OCI-LY7 (cell line): ENCODE measurements at regions not wholly inside any gene's neighbourhood (a gene's known extent, or its start where the extent isn't known, plus 50 kb on each side); places are given as distances from the start of the nearest gene placed in this dataset.
A peak's percentile ranks its signal among the peaks of the same experiment; 100 is the strongest.
"Not testable (repeated sequence)": the region's sequence is repeated elsewhere in the genome, so short reads cannot be mapped to it uniquely, and the experiment has no call there.

Source experiments
- BruUV-seq: library from RNA; stranded (reverse); fragments of 400-500 nt; replicated peaks from 2 replicates; lab custom pipeline; 2021; lab: Mats Ljungman, UMichigan
- CTCF ChIA-PET: fragments of 300-600 bp; sonication (Branson Sonifier 250); formaldehyde crosslinking; loops from one replicate; lab custom pipeline; 2022; ENCODE audit warnings: antibody characterized with exemption; ENCODE audit not compliant: unreplicated experiment; lab: Charles Lee
- POLR2A ChIA-PET: fragments of 300-600 bp; sonication (Branson Sonifier 250); formaldehyde crosslinking; loops from one replicate; lab custom pipeline; 2022; ENCODE audit warnings: antibody characterized with exemption; lab: Charles Lee
- DNase-seq: peaks from one replicate; pipeline ENCODE4 v3.0.0-alpha.2; 2015; ENCODE audit warnings: low spot score
- H2AFZ ChIP-seq: fragments of 200-600 bp; sonication (generic), shearing (Covaris generic); 2 replicates; pipeline ENCODE4 v1.6.1; 2014; ENCODE audit warnings: mild to moderate bottlenecking, antibody characterized with exemption, low read length, moderate library complexity
- H3K27ac ChIP-seq: fragments of 200-600 bp; sonication (generic); 2 replicates; pipeline ENCODE4 v1.5.1; 2014; ENCODE audit warnings: mixed run types, low read depth, mild to moderate bottlenecking, moderate library complexity, low read length, inconsistent platforms; ENCODE audit not compliant: poor library complexity, severe bottlenecking
- H3K36me3 ChIP-seq: fragments of 200-600 bp; sonication (generic); 2 replicates; pipeline ENCODE4 v1.6.1; 2014; ENCODE audit warnings: mild to moderate bottlenecking, antibody characterized with exemption, low read length, moderate library complexity, mixed read lengths; ENCODE audit not compliant: insufficient read depth
- H3K4me1 ChIP-seq: fragments of 200-600 bp; sonication (generic); 2 replicates; pipeline ENCODE4 v1.5.1; 2014; ENCODE audit warnings: mild to moderate bottlenecking, low read length; ENCODE audit not compliant: insufficient read depth, poor library complexity, severe bottlenecking
- H3K4me2 ChIP-seq: fragments of 200-600 bp; sonication (generic); 2 replicates; pipeline ENCODE4 v1.6.1; 2014; ENCODE audit warnings: mild to moderate bottlenecking, low read length
- H3K4me3 ChIP-seq: fragments of 200-600 bp; sonication (generic); 2 replicates; pipeline ENCODE4 v1.5.1; 2014; ENCODE audit warnings: mild to moderate bottlenecking, low read depth, low read length; ENCODE audit not compliant: poor library complexity, severe bottlenecking
- H3K79me2 ChIP-seq: fragments of 200-600 bp; sonication (generic); 2 replicates; pipeline ENCODE4 v1.6.1; 2016; ENCODE audit warnings: low read depth, mild to moderate bottlenecking, low read length, moderate library complexity, mixed read lengths; ENCODE audit not compliant: insufficient read depth
- H3K9me2 ChIP-seq: fragments of 200-600 bp; sonication (generic); 2 replicates; pipeline ENCODE4 v1.6.1; 2016; ENCODE audit warnings: mild to moderate bottlenecking, low read length, mixed read lengths; ENCODE audit not compliant: insufficient read depth
- H3K9me3 ChIP-seq: fragments of 200-600 bp; sonication (generic); 2 replicates; pipeline ENCODE4 v1.6.1; 2014; ENCODE audit warnings: mild to moderate bottlenecking, mixed run types, low read length, mixed read lengths
- H4K20me1 ChIP-seq: fragments of 200-600 bp; sonication (generic); 2 replicates; pipeline ENCODE4 v1.6.1; 2014; ENCODE audit warnings: mild to moderate bottlenecking, antibody characterized with exemption, low read length, moderate library complexity, mixed read lengths; ENCODE audit not compliant: insufficient read depth
- CTCF ChIP-seq: fragments of 200-600 bp; sonication (generic); conservative IDR thresholded peaks from 2 replicates; pipeline ENCODE4 v1.5.1; 2014; ENCODE audit warnings: mild to moderate bottlenecking, antibody characterized with exemption, low read length, moderate library complexity, mixed read lengths
- EZH2phosphoT487 ChIP-seq: fragments of 200-600 bp; sonication (generic); IDR thresholded peaks from 2 replicates; pipeline ENCODE4 v1.6.1; 2018; ENCODE audit warnings: low read depth, borderline replicate concordance, mild to moderate bottlenecking, mixed run types, antibody characterized with exemption, low read length, moderate library complexity, mixed read lengths
- intact Hi-C: fragments of 100-400 bp; cut with micrococcal nuclease; formaldehyde crosslinking; loops from one replicate; pipeline ENCODE4 v1.10.0; 2022; ENCODE audit not compliant: unreplicated experiment

DNA sequence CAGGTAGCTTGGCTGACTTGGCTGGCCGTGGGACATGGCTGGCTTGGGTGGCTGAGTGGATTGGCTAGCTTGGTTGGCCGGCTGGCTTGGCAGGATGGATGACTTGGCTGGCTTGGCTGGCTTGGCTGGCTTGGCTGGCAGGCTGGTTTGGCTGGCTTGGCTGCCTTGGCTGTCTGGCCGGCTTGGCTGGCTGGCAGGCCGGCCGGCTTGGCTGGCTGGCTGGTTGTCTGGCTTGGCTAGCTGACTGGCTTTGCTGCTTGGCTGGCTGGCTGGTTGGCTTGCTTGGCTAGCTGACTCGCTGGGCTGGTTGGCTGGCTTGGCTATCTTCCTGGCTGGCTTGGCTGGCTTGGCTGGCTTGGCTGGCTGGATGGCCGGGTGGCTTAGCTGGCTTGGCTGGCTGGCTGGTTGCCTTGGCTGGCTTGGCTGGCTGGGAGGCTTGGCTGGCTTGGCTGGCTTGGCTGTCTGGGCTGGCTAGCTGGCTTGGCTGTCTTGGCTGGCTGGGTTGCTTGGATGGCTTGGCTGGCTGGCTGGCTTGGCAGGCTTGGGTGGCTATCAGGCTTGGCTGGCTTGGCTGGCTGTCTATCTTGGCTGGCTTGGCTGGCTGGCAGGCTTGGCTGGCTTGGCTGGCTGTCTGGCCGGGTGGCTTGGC lies 129.7 kb upstream of the FAM72C start:
- Histone ChIP-seq H3K79me2 (no peaks in the 10 kb centered on the region), H3K4me3 (no peak overlapping the region), H4K20me1 (no peaks in the 10 kb centered on the region), H3K4me2 (no peak overlapping the region), H3K9me3 (no peaks in the 10 kb centered on the region), H3K36me3 (no peaks in the 10 kb centered on the region), H3K4me1 (no peaks in the 10 kb centered on the region), H2AFZ (no peak overlapping the region), H3K9me2 (no peaks in the 10 kb centered on the region), H3K27ac (no peak overlapping the region)
- no TSS peak for BruUV-seq
- intact Hi-C loops, result no loop called here
- no peak for DNase-seq
- ChIA-PET POLR2A (no interaction called here), CTCF (no interaction called here)
- TF ChIP-seq CTCF, result no peak
- no peak for TF ChIP-seq EZH2phosphoT487

- BruUV-seq, H4K20me1 ChIP-seq, H3K9me2 ChIP-seq, H3K9me3 ChIP-seq, intact Hi-C loops, H3K79me2 ChIP-seq, POLR2A ChIA-PET, H3K36me3 ChIP-seq, H2AFZ ChIP-seq, H3K4me1 ChIP-seq, H3K27ac ChIP-seq, CTCF ChIA-PET: not testable (repeated sequence)
- H3K4me3 ChIP-seq, result peak overlapping the region; percentile 68
- H3K4me2 ChIP-seq, result peak overlapping the region; percentile 51
- peak; percentile 38 for DNase-seq
These were observed 105.5 kb upstream of the FAM72C start for GRCh38 chr1:144077167-144077841.

DNA sequence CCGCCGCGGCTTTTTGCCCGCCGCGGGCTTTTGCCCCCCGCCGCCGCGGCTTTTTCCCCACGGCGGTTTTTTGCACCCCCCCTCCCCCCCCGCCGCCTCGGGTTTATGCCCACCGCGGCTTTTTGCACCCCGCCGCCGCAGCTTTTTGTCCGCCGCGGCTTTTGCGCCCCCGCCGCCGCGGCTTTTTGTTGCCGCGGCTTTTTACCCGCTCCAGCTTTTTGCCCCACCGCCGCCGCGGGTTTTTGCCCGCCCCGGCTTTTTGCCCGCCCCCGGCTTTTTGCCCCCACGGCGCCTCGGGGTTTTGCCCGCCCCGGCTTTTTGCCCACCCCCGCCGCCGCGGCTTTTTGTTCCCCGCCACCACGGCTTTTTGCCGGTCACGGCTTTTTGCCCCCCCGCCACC lies 104.9 kb upstream of the FAM72C start:
- H2AFZ ChIP-seq, H3K4me3 ChIP-seq, intact Hi-C loops, POLR2A ChIA-PET, H4K20me1 ChIP-seq, H3K79me2 ChIP-seq, H3K27ac ChIP-seq, H3K36me3 ChIP-seq, DNase-seq, H3K4me2 ChIP-seq, H3K4me1 ChIP-seq, CTCF ChIA-PET, BruUV-seq, H3K9me2 ChIP-seq, H3K9me3 ChIP-seq: not testable (repeated sequence)

DNA sequence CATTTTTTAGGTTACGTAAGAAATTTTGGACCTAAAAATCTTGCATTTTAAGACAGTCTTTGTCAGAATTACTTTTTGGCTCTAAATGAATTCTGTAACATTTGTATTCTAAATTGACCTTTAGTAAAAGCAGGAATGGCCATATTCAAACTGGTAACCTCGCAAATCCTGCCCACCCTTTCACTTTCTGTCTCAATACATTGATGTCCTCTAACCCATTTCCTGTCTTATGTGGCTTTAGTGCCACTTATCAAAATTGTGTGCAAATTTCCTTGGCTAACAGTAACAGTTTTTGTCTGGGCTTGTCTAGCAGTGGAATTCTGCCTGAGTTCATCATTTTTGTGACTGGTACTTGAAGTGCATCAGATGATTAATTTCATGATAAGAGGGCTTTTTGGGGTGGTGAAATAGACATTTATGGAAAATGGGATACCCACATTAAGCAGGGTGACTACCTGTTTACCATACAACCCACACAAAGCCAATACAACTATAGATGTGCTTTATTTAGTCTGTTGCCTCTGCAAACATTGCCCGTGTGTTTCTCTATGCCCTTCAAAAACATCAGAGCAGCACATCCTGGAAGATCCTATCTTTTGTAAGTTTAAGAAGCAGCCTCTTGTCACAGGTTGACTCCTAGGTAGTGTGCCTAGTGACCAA lies 98.7 kb upstream of the FAM72C start:
- CTCF ChIA-PET, H4K20me1 ChIP-seq, H3K4me2 ChIP-seq, H2AFZ ChIP-seq, POLR2A ChIA-PET, H3K79me2 ChIP-seq, DNase-seq, H3K4me1 ChIP-seq, H3K27ac ChIP-seq, H3K36me3 ChIP-seq, H3K9me3 ChIP-seq, H3K9me2 ChIP-seq, H3K4me3 ChIP-seq, intact Hi-C loops, BruUV-seq: not testable (repeated sequence)

- POLR2A ChIA-PET, H3K36me3 ChIP-seq, H3K9me3 ChIP-seq, H3K9me2 ChIP-seq, H4K20me1 ChIP-seq, H3K4me2 ChIP-seq, intact Hi-C loops, CTCF ChIA-PET, H3K27ac ChIP-seq, DNase-seq, H2AFZ ChIP-seq, BruUV-seq, H3K79me2 ChIP-seq, H3K4me3 ChIP-seq, H3K4me1 ChIP-seq: not testable (repeated sequence)
These were observed 95.3 kb upstream of the FAM72C start for GRCh38 chr1:144067042-144067441.
